SK-N-MC (cell line): ENCODE measurements at regions not wholly inside any gene's neighbourhood (a gene's known extent, or its start where the extent isn't known, plus 50 kb on each side); places are given as distances from the start of the nearest gene placed in this dataset.

Experiments used
- EZH2 ChIP-seq: fragments of 200-600 bp; sonication (generic); IDR thresholded peaks from one replicate; pipeline ENCODE4 v1.6.1; 2017; ENCODE audit warnings: antibody characterized with exemption
- FOXP2 ChIP-seq: optimal IDR thresholded peaks from 2 replicates; pipeline ENCODE3; 2011; ENCODE audit warnings: mild to moderate bottlenecking, moderate library complexity; ENCODE audit not compliant: insufficient read depth; ENCODE audit errors: extremely low read length, control extremely low read depth
- POLR2AphosphoS5 ChIP-seq: IDR thresholded peaks from 2 replicates; pipeline ENCODE4 v1.6.1; 2012; ENCODE audit warnings: mild to moderate bottlenecking, low read depth, low read length, borderline replicate concordance

- no peak for TF ChIP-seq POLR2AphosphoS5
- TF ChIP-seq EZH2, result no peak
- TF ChIP-seq FOXP2, result no peak
Observed at GRCh38 chr1:29457496-29458368, 221.4 kb downstream of the PTPRU start.
